ENCODE measurements at regions not wholly inside any gene's neighbourhood (a gene's known extent, or its start where the extent isn't known, plus 50 kb on each side); places are given as distances from the start of the nearest gene placed in this dataset.

DNA sequence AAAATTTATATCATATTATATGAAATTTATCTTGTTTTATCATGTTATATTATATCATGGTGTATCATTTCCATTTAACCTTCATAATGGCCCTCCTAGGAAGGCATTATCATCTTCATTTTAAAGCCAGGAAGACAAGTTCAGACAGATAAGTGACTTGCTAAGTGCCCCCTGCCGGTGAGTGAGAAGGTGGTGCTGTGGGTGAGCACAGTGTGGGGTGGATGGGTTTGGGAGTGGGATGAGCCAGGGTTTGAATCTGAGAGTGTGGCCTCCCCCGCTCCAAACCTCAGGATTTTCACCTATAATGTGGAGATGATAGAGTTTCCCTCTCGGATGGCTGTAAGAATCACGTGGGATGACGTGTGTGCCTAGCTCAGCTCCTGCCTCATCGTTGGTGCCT lies 108.7 kb upstream of the IGSF21 start:
- Mint-ChIP-seq H3K27ac (no peak overlapping the region), H3K9me3 (no peaks in the 10 kb centered on the region), H3K27me3 (peaks cover 9% of the 10 kb centered on the region), H3K36me3 (ENCODE audit: low read depth) (no peaks in the 10 kb centered on the region), H3K4me3 (no peak overlapping the region), H3K4me1 (peaks cover 20% of the 10 kb centered on the region)
- DNase-seq: no peak
- intact Hi-C loops (cut with micrococcal nuclease): no loop called here
- TF ChIP-seq, protein P1, sequence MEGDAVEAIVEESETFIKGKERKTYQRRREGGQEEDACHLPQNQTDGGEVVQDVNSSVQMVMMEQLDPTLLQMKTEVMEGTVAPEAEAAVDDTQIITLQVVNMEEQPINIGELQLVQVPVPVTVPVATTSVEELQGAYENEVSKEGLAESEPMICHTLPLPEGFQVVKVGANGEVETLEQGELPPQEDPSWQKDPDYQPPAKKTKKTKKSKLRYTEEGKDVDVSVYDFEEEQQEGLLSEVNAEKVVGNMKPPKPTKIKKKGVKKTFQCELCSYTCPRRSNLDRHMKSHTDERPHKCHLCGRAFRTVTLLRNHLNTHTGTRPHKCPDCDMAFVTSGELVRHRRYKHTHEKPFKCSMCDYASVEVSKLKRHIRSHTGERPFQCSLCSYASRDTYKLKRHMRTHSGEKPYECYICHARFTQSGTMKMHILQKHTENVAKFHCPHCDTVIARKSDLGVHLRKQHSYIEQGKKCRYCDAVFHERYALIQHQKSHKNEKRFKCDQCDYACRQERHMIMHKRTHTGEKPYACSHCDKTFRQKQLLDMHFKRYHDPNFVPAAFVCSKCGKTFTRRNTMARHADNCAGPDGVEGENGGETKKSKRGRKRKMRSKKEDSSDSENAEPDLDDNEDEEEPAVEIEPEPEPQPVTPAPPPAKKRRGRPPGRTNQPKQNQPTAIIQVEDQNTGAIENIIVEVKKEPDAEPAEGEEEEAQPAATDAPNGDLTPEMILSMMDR (IDR thresholded peaks at IDR 0.05): no peak
- ChIA-PET CTCF (no interaction called here), POLR2A (no interaction called here)
- ATAC-seq (ENCODE audit: low read depth): no peak

DNA sequence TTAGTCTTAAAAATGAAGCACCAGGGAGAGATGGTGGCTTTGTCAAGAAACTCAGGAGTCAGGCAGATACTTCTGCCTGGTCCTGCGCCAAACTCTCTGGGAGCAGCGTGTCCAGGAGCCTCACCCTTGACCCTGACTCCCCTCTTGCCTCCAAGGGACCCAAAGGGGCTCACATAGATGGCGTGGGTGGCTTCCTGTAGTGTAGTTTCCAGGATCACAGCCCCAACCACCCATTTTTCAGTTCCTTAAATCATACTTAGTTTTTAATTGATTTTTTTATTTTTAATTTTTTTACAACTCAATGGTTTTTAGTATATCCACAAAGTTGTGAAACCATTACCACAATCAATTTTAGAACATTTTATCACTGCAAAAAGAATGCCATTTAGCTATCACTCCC lies 107.7 kb upstream of the IGSF21 start:
- POLR2A ChIA-PET: no interaction called here
- TF ChIP-seq, protein P1 (IDR thresholded peaks at IDR 0.05): no peak
- intact Hi-C loops (cut with micrococcal nuclease): no loop called here
- ATAC-seq (ENCODE audit: low read depth) (no peak), DNase-seq (no peak)
- H3K27ac Mint-ChIP-seq: no peak overlapping the region
- no peak overlapping the region for H3K4me3 Mint-ChIP-seq
- CTCF ChIA-PET: no interaction called here
- H3K9me3 Mint-ChIP-seq: no peaks in the 10 kb centered on the region
- peaks cover 11% of the 10 kb centered on the region for H3K27me3 Mint-ChIP-seq
- no peaks in the 10 kb centered on the region for H3K36me3 Mint-ChIP-seq (ENCODE audit: low read depth)
- H3K4me1 Mint-ChIP-seq: peaks cover 20% of the 10 kb centered on the region

DNA sequence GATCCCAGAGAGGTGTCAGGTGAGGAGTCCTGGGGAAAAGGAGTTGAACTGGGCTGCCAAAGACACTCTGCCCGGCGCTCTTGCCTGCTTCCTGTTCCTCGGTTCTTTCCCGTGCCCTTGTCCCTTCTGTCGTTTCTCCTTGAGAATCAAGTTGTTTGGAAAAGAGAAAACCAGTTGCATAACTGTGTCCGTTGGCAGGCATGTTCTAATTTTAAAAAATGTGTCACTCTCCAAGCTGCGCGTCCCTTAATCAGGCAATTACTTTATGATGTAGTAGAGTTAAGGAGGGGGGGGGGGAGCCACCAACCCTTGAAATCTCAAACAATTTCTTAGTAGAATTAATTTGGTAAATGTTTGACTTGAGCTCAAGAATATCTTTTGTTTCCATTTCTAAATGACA lies 105.9 kb upstream of the IGSF21 start:
- Mint-ChIP-seq H3K27me3 (peaks cover 9% of the 10 kb centered on the region), H3K36me3 (ENCODE audit: low read depth) (no peaks in the 10 kb centered on the region), H3K4me3 (no peak overlapping the region), H3K27ac (no peak overlapping the region), H3K4me1 (peaks cover 20% of the 10 kb centered on the region), H3K9me3 (no peaks in the 10 kb centered on the region)
- TF ChIP-seq, protein P1 (IDR thresholded peaks at IDR 0.05): no peak
- CTCF ChIA-PET: no interaction called here
- POLR2A ChIA-PET: no interaction called here
- ATAC-seq (ENCODE audit: low read depth) (no peak), DNase-seq (no peak)
- intact Hi-C loops (cut with micrococcal nuclease): no loop called here

DNA sequence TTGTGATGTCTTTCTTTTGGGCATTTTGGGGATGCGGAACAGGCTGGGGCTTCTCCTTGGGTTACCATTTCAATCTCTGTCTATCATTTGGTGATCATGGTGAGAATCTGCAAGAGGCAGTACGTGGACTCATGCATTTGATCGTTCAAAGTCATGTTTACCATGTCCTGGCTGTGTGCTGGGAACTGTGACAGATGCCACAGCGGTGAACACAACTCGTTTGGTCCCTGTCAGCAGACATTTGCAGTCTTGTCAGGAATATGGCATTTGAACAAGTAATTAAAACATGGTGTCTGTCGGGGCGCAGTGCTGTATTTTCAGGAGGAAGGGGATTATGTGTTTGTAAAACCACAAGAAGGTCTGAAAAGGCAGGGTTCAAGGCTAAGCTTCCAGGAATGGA lies 103.3 kb upstream of the IGSF21 start:
- TF ChIP-seq, protein P1 (IDR thresholded peaks at IDR 0.05): no peak
- H3K4me3 Mint-ChIP-seq: no peak overlapping the region
- intact Hi-C loops (cut with micrococcal nuclease): no loop called here
- ChIA-PET POLR2A (no interaction called here), CTCF (no interaction called here)
- no peak for ATAC-seq (ENCODE audit: low read depth)
- no peaks in the 10 kb centered on the region for H3K36me3 Mint-ChIP-seq (ENCODE audit: low read depth)
- no peaks in the 10 kb centered on the region for H3K9me3 Mint-ChIP-seq
- H3K27ac Mint-ChIP-seq: no peak overlapping the region
- DNase-seq: no peak
- H3K4me1 Mint-ChIP-seq: peaks cover 19% of the 10 kb centered on the region
- peaks cover 10% of the 10 kb centered on the region for H3K27me3 Mint-ChIP-seq

DNA sequence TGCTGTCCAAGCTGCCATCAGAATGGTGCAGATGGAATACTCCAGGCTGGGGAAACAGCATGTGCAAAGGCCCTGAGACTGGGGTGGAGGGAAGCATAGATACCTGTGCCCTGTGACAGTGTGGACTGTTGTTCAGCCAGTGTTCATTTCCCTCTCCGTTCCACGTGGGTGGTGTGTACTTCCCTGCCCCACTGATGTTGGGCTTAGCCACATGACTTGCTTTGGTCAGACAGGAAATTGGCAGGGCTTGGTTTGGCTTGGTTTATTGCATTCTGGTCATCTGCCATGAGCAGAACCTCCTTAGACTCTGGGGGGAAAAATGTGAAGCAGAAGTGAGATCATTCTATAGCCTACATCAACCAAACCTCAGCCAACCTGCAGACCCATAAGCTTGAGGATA lies 102.4 kb upstream of the IGSF21 start:
- intact Hi-C loops (cut with micrococcal nuclease): no loop called here
- DNase-seq (no peak), ATAC-seq (ENCODE audit: low read depth) (no peak)
- CTCF ChIA-PET: no interaction called here
- H3K4me3 Mint-ChIP-seq: no peak overlapping the region
- no peaks in the 10 kb centered on the region for H3K9me3 Mint-ChIP-seq
- H3K36me3 Mint-ChIP-seq (ENCODE audit: low read depth): no peaks in the 10 kb centered on the region
- no peak overlapping the region for H3K27ac Mint-ChIP-seq
- peaks cover 14% of the 10 kb centered on the region for H3K27me3 Mint-ChIP-seq
- peaks cover 10% of the 10 kb centered on the region for H3K4me1 Mint-ChIP-seq
- POLR2A ChIA-PET: no interaction called here
- TF ChIP-seq, protein P1 (IDR thresholded peaks at IDR 0.05): no peak
